ENCODE measurements at regions not wholly inside any gene's neighbourhood (a gene's known extent, or its start where the extent isn't known, plus 50 kb on each side); places are given as distances from the start of the nearest gene placed in this dataset.

- Histone ChIP-seq H3K9me3 (ENCODE audit: insufficient read depth, low read depth, low read length) (no peaks in the 10 kb centered on the region), H3K27ac (ENCODE audit: low read depth, low read length) (no peak overlapping the region), H3K9ac (ENCODE audit: low read length) (no peak overlapping the region), H4K20me1 (ENCODE audit: insufficient read depth, low read length) (no peaks in the 10 kb centered on the region), H2AFZ (ENCODE audit: low read depth, low read length) (no peak overlapping the region), H3K4me3 (ENCODE audit: insufficient read depth, low read depth, low read length) (no peak overlapping the region), H3K36me3 (ENCODE audit: insufficient read depth, low read length) (no peaks in the 10 kb centered on the region), H3K4me2 (ENCODE audit: low read length) (no peak overlapping the region), H3K27me3 (ENCODE audit: insufficient read depth, low read length) (no peaks in the 10 kb centered on the region), H3K79me2 (ENCODE audit: insufficient read depth, low read length) (no peaks in the 10 kb centered on the region), H3K4me1 (ENCODE audit: insufficient read depth, low read length) (no peaks in the 10 kb centered on the region)
- Mint-ChIP-seq H3K4me1 (ENCODE audit: low read depth, unreplicated experiment) (no peaks in the 10 kb centered on the region), H3K9me3 (ENCODE audit: unreplicated experiment) (peaks cover 15% of the 10 kb centered on the region), H3K36me3 (ENCODE audit: low read depth, unreplicated experiment) (peaks cover 2% of the 10 kb centered on the region), H3K27ac (ENCODE audit: unreplicated experiment) (no peak overlapping the region), H3K27me3 (ENCODE audit: low read depth, unreplicated experiment) (no peaks in the 10 kb centered on the region), H3K4me3 (ENCODE audit: unreplicated experiment) (no peak overlapping the region)
- DNase-seq (ENCODE audit: low read depth) (no peak), FAIRE-seq (no peak)
- TF ChIP-seq EZH2 (IDR thresholded peaks at IDR 0.05; ENCODE audit: insufficient read depth, low read length) (no peak), CTCF (IDR thresholded peaks at IDR 0.05; ENCODE audit: insufficient read depth, low read depth, low read length) (no peak)
Observed at GRCh38 chr10:43013065-43013464, 63.8 kb upstream of the RET start.

GRCh38 chr10:43024524-43024923, 52.3 kb upstream of the RET start:
- Histone ChIP-seq H3K9me3 (ENCODE audit: insufficient read depth, low read depth, low read length) (peaks cover 3% of the 10 kb centered on the region), H3K27me3 (ENCODE audit: insufficient read depth, low read length) (no peaks in the 10 kb centered on the region), H2AFZ (ENCODE audit: low read depth, low read length) (no peak overlapping the region), H4K20me1 (ENCODE audit: insufficient read depth, low read length) (no peaks in the 10 kb centered on the region), H3K4me3 (ENCODE audit: insufficient read depth, low read depth, low read length) (no peak overlapping the region), H3K4me2 (ENCODE audit: low read length) (no peak overlapping the region), H3K36me3 (ENCODE audit: insufficient read depth, low read length) (no peaks in the 10 kb centered on the region), H3K9ac (ENCODE audit: low read length) (no peak overlapping the region), H3K4me1 (ENCODE audit: insufficient read depth, low read length) (no peaks in the 10 kb centered on the region), H3K27ac (ENCODE audit: low read depth, low read length) (no peak overlapping the region), H3K79me2 (ENCODE audit: insufficient read depth, low read length) (no peaks in the 10 kb centered on the region)
- FAIRE-seq (no peak), DNase-seq (ENCODE audit: low read depth) (no peak)
- Mint-ChIP-seq H3K9me3 (ENCODE audit: unreplicated experiment) (peaks cover 7% of the 10 kb centered on the region), H3K27me3 (ENCODE audit: low read depth, unreplicated experiment) (peaks cover 57% of the 10 kb centered on the region), H3K4me1 (ENCODE audit: low read depth, unreplicated experiment) (peaks cover 13% of the 10 kb centered on the region), H3K4me3 (ENCODE audit: unreplicated experiment) (no peak overlapping the region), H3K27ac (ENCODE audit: unreplicated experiment) (no peak overlapping the region), H3K36me3 (ENCODE audit: low read depth, unreplicated experiment) (no peaks in the 10 kb centered on the region)
- TF ChIP-seq CTCF (IDR thresholded peaks at IDR 0.05; ENCODE audit: insufficient read depth, low read depth, low read length) (no peak), EZH2 (IDR thresholded peaks at IDR 0.05; ENCODE audit: insufficient read depth, low read length) (no peak)

GRCh38 chr10:43024942-43025700, 51.7 kb upstream of the RET start:
- FAIRE-seq (no peak), DNase-seq (ENCODE audit: low read depth) (no peak)
- no peak overlapping the region for H3K27ac ChIP-seq (ENCODE audit: low read depth, low read length)
- no peaks in the 10 kb centered on the region for H4K20me1 ChIP-seq (ENCODE audit: insufficient read depth, low read length)
- H3K27ac Mint-ChIP-seq (ENCODE audit: unreplicated experiment): no peak overlapping the region
- H3K4me2 ChIP-seq (ENCODE audit: low read length): no peak overlapping the region
- no peak overlapping the region for H2AFZ ChIP-seq (ENCODE audit: low read depth, low read length)
- H3K4me3 Mint-ChIP-seq (ENCODE audit: unreplicated experiment): no peak overlapping the region
- H3K4me3 ChIP-seq (ENCODE audit: insufficient read depth, low read depth, low read length): no peak overlapping the region
- no peaks in the 10 kb centered on the region for H3K27me3 ChIP-seq (ENCODE audit: insufficient read depth, low read length)
- TF ChIP-seq EZH2 (IDR thresholded peaks at IDR 0.05; ENCODE audit: insufficient read depth, low read length) (no peak), CTCF (IDR thresholded peaks at IDR 0.05; ENCODE audit: insufficient read depth, low read depth, low read length) (no peak)
- H3K9me3 ChIP-seq (ENCODE audit: insufficient read depth, low read depth, low read length): peaks cover 3% of the 10 kb centered on the region
- no peaks in the 10 kb centered on the region for H3K36me3 Mint-ChIP-seq (ENCODE audit: low read depth, unreplicated experiment)
- peaks cover 59% of the 10 kb centered on the region for H3K27me3 Mint-ChIP-seq (ENCODE audit: low read depth, unreplicated experiment)
- peaks cover 7% of the 10 kb centered on the region for H3K9me3 Mint-ChIP-seq (ENCODE audit: unreplicated experiment)
- H3K4me1 Mint-ChIP-seq (ENCODE audit: low read depth, unreplicated experiment): peaks cover 13% of the 10 kb centered on the region
- H3K9ac ChIP-seq (ENCODE audit: low read length): no peak overlapping the region
- H3K4me1 ChIP-seq (ENCODE audit: insufficient read depth, low read length): no peaks in the 10 kb centered on the region
- H3K36me3 ChIP-seq (ENCODE audit: insufficient read depth, low read length): no peaks in the 10 kb centered on the region
- no peaks in the 10 kb centered on the region for H3K79me2 ChIP-seq (ENCODE audit: insufficient read depth, low read length)

All from astrocyte (in vitro differentiated cells and primary cell).